A673 (cell line): ENCODE measurements at regions not wholly inside any gene's neighbourhood (a gene's known extent, or its start where the extent isn't known, plus 50 kb on each side); places are given as distances from the start of the nearest gene placed in this dataset.

ENCODE experiments used
- BruUV-seq: library from RNA; stranded (reverse); fragments of 400-500 nt; replicated peaks from 2 replicates; lab custom pipeline; 2021; lab: Mats Ljungman, UMichigan
- CTCF ChIA-PET: fragments of 300-600 bp; sonication (Branson Sonifier 250); formaldehyde crosslinking; loops from one replicate; lab custom pipeline; 2022; ENCODE audit warnings: antibody characterized with exemption; lab: Charles Lee
- POLR2A ChIA-PET: fragments of 300-600 bp; sonication (Branson Sonifier 250); formaldehyde crosslinking; loops from one replicate; lab custom pipeline; 2022; ENCODE audit warnings: antibody characterized with exemption; ENCODE audit not compliant: low non-redundant PET; lab: Charles Lee
- DNase-seq: peaks from one replicate; pipeline ENCODE4 v3.0.0-alpha.2; 2015; ENCODE audit warnings: low spot score
- H3K27ac ChIP-seq: fragments of 200-600 bp; sonication (generic); 2 replicates; pipeline ENCODE4 v1.5.1; 2016; ENCODE audit warnings: mixed run types, low read depth, mild to moderate bottlenecking, mixed read lengths, antibody characterized with exemption, low read length; ENCODE audit not compliant: poor library complexity, severe bottlenecking
- H3K27me3 ChIP-seq: fragments of 200-600 bp; sonication (generic); replicated peaks from 2 replicates; pipeline ENCODE4 v1.6.1; 2017; ENCODE audit warnings: mixed run types, low read depth, mild to moderate bottlenecking, mixed read lengths, antibody characterized with exemption, low read length; ENCODE audit not compliant: insufficient read depth, poor library complexity
- H3K36me3 ChIP-seq: fragments of 200-600 bp; sonication (generic); 2 replicates; pipeline ENCODE4 v1.6.1; 2016; ENCODE audit warnings: mixed run types, mild to moderate bottlenecking, mixed read lengths, antibody characterized with exemption, low read length; ENCODE audit not compliant: insufficient read depth, poor library complexity, severe bottlenecking
- H3K4me1 ChIP-seq: fragments of 200-600 bp; sonication (generic); 2 replicates; pipeline ENCODE4 v1.6.1; 2017; ENCODE audit warnings: mixed run types, mild to moderate bottlenecking, mixed read lengths, antibody characterized with exemption, low read length; ENCODE audit not compliant: insufficient read depth, poor library complexity, severe bottlenecking
- H3K4me3 ChIP-seq: fragments of 200-600 bp; sonication (generic); 2 replicates; pipeline ENCODE4 v1.5.1; 2016; ENCODE audit warnings: low read depth, mixed run types, mild to moderate bottlenecking, mixed read lengths, low read length; ENCODE audit not compliant: poor library complexity, severe bottlenecking
- H3K9me3 ChIP-seq: fragments of 200-600 bp; sonication (generic); 2 replicates; pipeline ENCODE4 v1.6.1; 2016; ENCODE audit warnings: mixed run types, low read depth, mild to moderate bottlenecking, mixed read lengths, antibody characterized with exemption, low read length; ENCODE audit not compliant: poor library complexity, severe bottlenecking
- CTCF ChIP-seq: fragments of 300-800, 200-600 bp; sonication (generic); conservative IDR thresholded peaks from 2 replicates; pipeline ENCODE4 v1.5.1; 2017; ENCODE audit warnings: low read depth, mild to moderate bottlenecking, antibody characterized with exemption, low read length, moderate library complexity, mixed read lengths
- EZH2 ChIP-seq: fragments of 200-600 bp; sonication (generic); IDR thresholded peaks from 2 replicates; pipeline ENCODE4 v1.6.1; 2017; ENCODE audit warnings: borderline replicate concordance, low read depth, mild to moderate bottlenecking, mixed read lengths, antibody characterized with exemption, low read length; ENCODE audit not compliant: poor library complexity, severe bottlenecking
- intact Hi-C: fragments of 100-400 bp; cut with micrococcal nuclease; formaldehyde crosslinking; loops from one replicate; pipeline ENCODE4 v1.10.0; 2022; ENCODE audit not compliant: unreplicated experiment

- intact Hi-C loops = no loop called here
- no peak for TF ChIP-seq EZH2
- no peak for TF ChIP-seq CTCF
- H3K27me3 ChIP-seq = no peaks in the 10 kb centered on the region
- DNase-seq = no peak
- BruUV-seq = no TSS peak
- CTCF ChIA-PET = no interaction called here
- H3K4me3 ChIP-seq = no peak overlapping the region
- no peaks in the 10 kb centered on the region for H3K4me1 ChIP-seq
- no peaks in the 10 kb centered on the region for H3K9me3 ChIP-seq
- no peaks in the 10 kb centered on the region for H3K36me3 ChIP-seq
- H3K27ac ChIP-seq = no peak overlapping the region
- POLR2A ChIA-PET = interaction anchor here (0.6 kb wide), 2 partner anchors 327 to 528 kb away, joined by 3 to 16 read pairs; no protein-coding TSS in a partner anchor
Observed at GRCh38 chr6:24054388-24054787, 71.6 kb upstream of the NRSN1 start.

GRCh38 chr6:24056567-24056966 lies 69.4 kb upstream of the NRSN1 start:
- TF ChIP-seq CTCF = no peak
- no peak for TF ChIP-seq EZH2
- Histone ChIP-seq H3K4me3 (no peak overlapping the region), H3K4me1 (no peaks in the 10 kb centered on the region), H3K9me3 (no peaks in the 10 kb centered on the region), H3K27me3 (no peaks in the 10 kb centered on the region), H3K36me3 (no peaks in the 10 kb centered on the region), H3K27ac (no peak overlapping the region)
- POLR2A ChIA-PET = no interaction called here
- intact Hi-C loops = no loop called here
- no peak for DNase-seq
- no TSS peak for BruUV-seq
- CTCF ChIA-PET = no interaction called here

- Histone ChIP-seq H3K9me3 (no peaks in the 10 kb centered on the region), H3K4me1 (no peaks in the 10 kb centered on the region), H3K4me3 (no peak overlapping the region), H3K27ac (no peak overlapping the region), H3K27me3 (no peaks in the 10 kb centered on the region), H3K36me3 (no peaks in the 10 kb centered on the region)
- ChIA-PET POLR2A (no interaction called here), CTCF (no interaction called here)
- intact Hi-C loops = no loop called here
- no peak for DNase-seq
- BruUV-seq = no TSS peak
- TF ChIP-seq EZH2 = no peak
- no peak for TF ChIP-seq CTCF
Observed at GRCh38 chr6:24057030-24057429, 69.0 kb upstream of the NRSN1 start.
